GM23248 (cell line): ENCODE measurements at regions not wholly inside any gene's neighbourhood (a gene's known extent, or its start where the extent isn't known, plus 50 kb on each side); places are given as distances from the start of the nearest gene placed in this dataset.

Source experiments
- EZH2 ChIP-seq: fragments of 200-600 bp; sonication (generic); IDR thresholded peaks from 2 replicates; pipeline ENCODE4 v1.6.1; 2018; ENCODE audit warnings: antibody characterized with exemption, mild to moderate bottlenecking; ENCODE audit not compliant: insufficient read depth, poor library complexity, severe bottlenecking
- EZH2phosphoT487 ChIP-seq: fragments of 200-600 bp; sonication (generic); IDR thresholded peaks from 2 replicates; pipeline ENCODE4 v1.6.1; 2018; ENCODE audit warnings: antibody characterized with exemption, moderate library complexity, mild to moderate bottlenecking, low read depth; ENCODE audit not compliant: insufficient read depth

DNA sequence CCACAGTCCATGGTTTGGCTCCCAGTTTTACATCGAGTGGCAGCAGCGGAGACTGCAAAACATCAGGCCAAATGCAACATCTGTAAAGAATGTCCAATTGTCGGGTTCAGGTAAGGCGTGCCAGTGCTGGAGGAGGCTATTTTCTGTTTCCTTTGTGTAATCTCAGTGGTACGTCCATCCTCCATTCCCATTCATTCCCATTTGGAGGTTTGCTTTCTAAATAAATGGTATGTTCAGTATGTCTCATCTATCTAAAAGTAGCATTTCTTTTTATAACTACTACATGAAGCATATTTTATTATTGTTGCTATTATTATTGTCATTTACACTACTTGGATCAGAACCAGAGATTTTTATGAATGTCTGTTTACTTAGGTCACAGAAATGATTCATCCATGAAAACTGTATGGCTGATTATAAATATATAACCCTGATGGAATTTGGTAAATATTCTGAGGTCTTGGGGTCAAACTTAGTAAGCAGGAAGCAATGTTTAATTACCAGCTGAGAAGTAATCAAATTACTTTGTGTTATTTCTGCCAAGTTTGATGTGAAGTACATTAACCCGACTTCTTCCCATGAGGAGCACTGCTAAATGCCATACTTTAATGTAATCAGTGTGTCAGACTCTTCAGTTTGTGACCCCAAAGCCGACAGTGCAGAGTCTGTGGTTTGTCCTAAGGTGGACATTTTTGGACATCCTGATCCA lies 512.9 kb downstream of the UTRN start:
- TF ChIP-seq EZH2 = no peak
- TF ChIP-seq EZH2phosphoT487 = no peak
